Cardiac muscle cell (in vitro differentiated cells and primary cell): ENCODE measurements at regions not wholly inside any gene's neighbourhood (a gene's known extent, or its start where the extent isn't known, plus 50 kb on each side); places are given as distances from the start of the nearest gene placed in this dataset.

Source experiments
- DNase-seq, 2 donors: peaks; one replicate each; pipeline versions ENCODE4 v3.0.0 to v3.0.0-alpha.2; 2010 to 2017; ENCODE audit warnings: low read depth in 1 of 2, low spot score in 1 of 2
- H3K27ac ChIP-seq: fragments of 200-600 bp; sonication (generic); 2 replicates; pipeline ENCODE4 v1.5.1; 2016
- H3K27me3 ChIP-seq: fragments of 200-600 bp; sonication (generic); 2 replicates; pipeline ENCODE4 v1.6.0; 2016; ENCODE audit warnings: control low read depth
- H3K36me3 ChIP-seq: fragments of 200-600 bp; sonication (generic); 2 replicates; pipeline ENCODE4 v1.5.1; 2016; ENCODE audit warnings: control low read depth
- H3K4me1 ChIP-seq: fragments of 200-600 bp; sonication (generic); 2 replicates; pipeline ENCODE4 v1.8.1; 2017; ENCODE audit warnings: low read depth, mild to moderate bottlenecking, mixed run types
- H3K4me3 ChIP-seq: fragments of 200-600 bp; sonication (generic); 2 replicates; pipeline ENCODE4 v1.5.1; 2016; ENCODE audit warnings: mild to moderate bottlenecking
- H3K9me3 ChIP-seq: fragments of 200-600 bp; sonication (generic); 2 replicates; pipeline ENCODE4 v1.5.1; 2017; ENCODE audit warnings: low read depth, mild to moderate bottlenecking, control low read depth
- CTCF ChIP-seq: IDR thresholded peaks from 2 replicates; pipeline ENCODE4 v1.5.1; 2012; ENCODE audit warnings: low read depth, mild to moderate bottlenecking, low read length

- Histone ChIP-seq H3K4me1 (peaks cover 6% of the 10 kb centered on the region), H3K27ac (no peak overlapping the region), H3K9me3 (no peaks in the 10 kb centered on the region), H3K4me3 (no peak overlapping the region), H3K27me3 (no peaks in the 10 kb centered on the region), H3K36me3 (no peaks in the 10 kb centered on the region)
- no peak for TF ChIP-seq CTCF
- peak in 1 of 2 donors; percentile 14 for DNase-seq
Measured at GRCh38 chr2:5164776-5165525, 527.2 kb upstream of the SOX11 start.

GRCh38 chr2:5172923-5173322 is 519.3 kb upstream of the SOX11 start:
- Histone ChIP-seq H3K36me3 (no peaks in the 10 kb centered on the region), H3K9me3 (no peaks in the 10 kb centered on the region), H3K4me3 (no peak overlapping the region), H3K4me1 (no peaks in the 10 kb centered on the region), H3K27ac (no peak overlapping the region), H3K27me3 (no peaks in the 10 kb centered on the region)
- DNase-seq: no peak
- no peak for TF ChIP-seq CTCF

GRCh38 chr2:5173876-5174535 is 518.2 kb upstream of the SOX11 start:
- Histone ChIP-seq H3K36me3 (no peaks in the 10 kb centered on the region), H3K4me1 (no peaks in the 10 kb centered on the region), H3K27me3 (no peaks in the 10 kb centered on the region), H3K27ac (no peak overlapping the region), H3K9me3 (no peaks in the 10 kb centered on the region), H3K4me3 (no peak overlapping the region)
- no peak for DNase-seq
- no peak for TF ChIP-seq CTCF

GRCh38 chr2:5175231-5175630 is 517.0 kb upstream of the SOX11 start:
- TF ChIP-seq CTCF: no peak
- no peak for DNase-seq
- Histone ChIP-seq H3K4me3 (no peak overlapping the region), H3K4me1 (no peaks in the 10 kb centered on the region), H3K9me3 (no peaks in the 10 kb centered on the region), H3K36me3 (no peaks in the 10 kb centered on the region), H3K27me3 (no peaks in the 10 kb centered on the region), H3K27ac (no peak overlapping the region)

GRCh38 chr2:5176764-5177163 is 515.4 kb upstream of the SOX11 start:
- H3K27ac ChIP-seq: no peak overlapping the region
- H3K4me1 ChIP-seq: no peaks in the 10 kb centered on the region
- no peak for DNase-seq
- TF ChIP-seq CTCF: no peak
- H3K9me3 ChIP-seq: no peaks in the 10 kb centered on the region
- H3K27me3 ChIP-seq: no peaks in the 10 kb centered on the region
- H3K36me3 ChIP-seq: no peaks in the 10 kb centered on the region
- no peak overlapping the region for H3K4me3 ChIP-seq
